GM23338 (cell line): ENCODE measurements at regions not wholly inside any gene's neighbourhood (a gene's known extent, or its start where the extent isn't known, plus 50 kb on each side); places are given as distances from the start of the nearest gene placed in this dataset.

Source experiments
- ATAC-seq: fragments of 200-7000 bp; cut with Tn5 transposase; 3 replicates; pipeline ENCODE4 v1.9.1; 2020
- DNase-seq: peaks from one replicate; pipeline ENCODE4 v3.0.0-alpha.2; 2015; ENCODE audit warnings: low spot score
- H2AFZ ChIP-seq: fragments of 200-600 bp; sonication (generic); 2 replicates; pipeline ENCODE4 v1.8.0; 2016; ENCODE audit warnings: antibody characterized with exemption, mild to moderate bottlenecking, moderate library complexity
- H3F3A ChIP-seq: fragments of 200-600 bp; sonication (generic); replicated peaks from 2 replicates; pipeline ENCODE4 v1.8.0; 2017; ENCODE audit warnings: antibody characterized with exemption, mixed run types, low read depth
- H3K27ac ChIP-seq: fragments of 200-600 bp; sonication (generic); 2 replicates; pipeline ENCODE4 v1.6.1; 2016; ENCODE audit warnings: low read depth
- H3K27me3 ChIP-seq: fragments of 200-600 bp; sonication (generic); 2 replicates; pipeline ENCODE4 v1.8.0; 2016; ENCODE audit warnings: mild to moderate bottlenecking, mixed run types, moderate library complexity; ENCODE audit not compliant: insufficient read depth
- H3K36me3 ChIP-seq: fragments of 200-600 bp; sonication (generic); 2 replicates; pipeline ENCODE4 v1.8.0; 2016; ENCODE audit warnings: mild to moderate bottlenecking; ENCODE audit not compliant: insufficient read depth
- H3K4me1 ChIP-seq: fragments of 200-600 bp; sonication (generic); 2 replicates; pipeline ENCODE4 v1.8.0; 2016; ENCODE audit warnings: mild to moderate bottlenecking, moderate library complexity; ENCODE audit not compliant: insufficient read depth
- H3K4me2 ChIP-seq: fragments of 200-600 bp; sonication (generic); 2 replicates; pipeline ENCODE4 v1.7.1; 2017; ENCODE audit warnings: mixed run types
- H3K4me3 ChIP-seq: fragments of 200-600 bp; sonication (generic); 2 replicates; pipeline ENCODE4 v1.6.1; 2016; ENCODE audit warnings: mixed run types
- H3K79me2 ChIP-seq: fragments of 200-600 bp; sonication (generic); replicated peaks from 2 replicates; pipeline ENCODE4 v1.8.0; 2017; ENCODE audit warnings: mild to moderate bottlenecking; ENCODE audit not compliant: insufficient read depth
- H3K9me2 ChIP-seq: fragments of 200-600 bp; sonication (generic); 2 replicates; pipeline ENCODE4 v1.8.0; 2017; ENCODE audit not compliant: insufficient read depth
- H4K20me1 ChIP-seq: fragments of 200-600 bp; sonication (generic); replicated peaks from 2 replicates; pipeline ENCODE4 v1.8.0; 2017; ENCODE audit warnings: mild to moderate bottlenecking; ENCODE audit not compliant: insufficient read depth
- H3K27ac Mint-ChIP-seq: 2 replicates; pipeline ENCODE4 v1.8.0; 2020; ENCODE audit warnings: inconsistent platforms, mild to moderate bottlenecking, moderate library complexity, mixed read lengths
- H3K27me3 Mint-ChIP-seq: 3 replicates; pipeline ENCODE4 v1.8.0; 2022; ENCODE audit warnings: low read depth, mild to moderate bottlenecking, moderate library complexity, mixed read lengths, inconsistent platforms; ENCODE audit not compliant: insufficient read depth, poor library complexity
- H3K36me3 Mint-ChIP-seq: 3 replicates; pipeline ENCODE4 v1.8.0; 2021; ENCODE audit warnings: low read depth, mild to moderate bottlenecking, inconsistent platforms, moderate library complexity, mixed read lengths
- H3K4me1 Mint-ChIP-seq: 3 replicates; pipeline ENCODE4 v1.8.0; 2020; ENCODE audit warnings: mild to moderate bottlenecking, inconsistent platforms, mixed read lengths
- H3K4me3 Mint-ChIP-seq: 3 replicates; pipeline ENCODE4 v1.8.0; 2021; ENCODE audit warnings: moderate library complexity, mild to moderate bottlenecking, inconsistent platforms, mixed read lengths
- H3K9me3 Mint-ChIP-seq: 3 replicates; pipeline ENCODE4 v1.8.0; 2020; ENCODE audit warnings: moderate library complexity, mild to moderate bottlenecking, inconsistent platforms, mixed read lengths
- CREB1 ChIP-seq: fragments of 250-450 bp; sonication (Bioruptor Pico); IDR thresholded peaks from 2 replicates; pipeline ENCODE4 v1.5.0; 2020; ENCODE audit warnings: low read depth, mild to moderate bottlenecking, moderate library complexity
- CTCF ChIP-seq, 2 experiments: fragments of 200-600 bp in 1 of 2; sonication (generic) in 1 of 2; conservative IDR thresholded peaks; 2 replicates each; pipeline versions ENCODE4 v1.5.1 to v1.6.1; 2016 to 2017; ENCODE audit warnings: antibody characterized with exemption in 2 of 2, low read depth in 2 of 2, mild to moderate bottlenecking in 2 of 2, moderate library complexity in 1 of 2
- EZH2phosphoT487 ChIP-seq: fragments of 200-600 bp; sonication (generic); IDR thresholded peaks from one replicate; pipeline ENCODE4 v1.8.1; 2018; ENCODE audit warnings: antibody characterized with exemption; ENCODE audit not compliant: unreplicated experiment
- JUNB ChIP-seq: IDR thresholded peaks from one replicate; pipeline ENCODE4 v1.6.1; 2016; ENCODE audit warnings: antibody characterized with exemption; ENCODE audit not compliant: unreplicated experiment
- NANOG ChIP-seq: IDR thresholded peaks from 2 replicates; pipeline ENCODE4 v1.6.1; 2016; ENCODE audit warnings: antibody characterized with exemption, borderline replicate concordance
- STAT1 ChIP-seq: IDR thresholded peaks from one replicate; pipeline ENCODE4 v1.6.1; 2016; ENCODE audit warnings: antibody characterized with exemption; ENCODE audit not compliant: unreplicated experiment
- ZNF331 ChIP-seq: fragments of 250-450 bp; sonication (Bioruptor Pico); IDR thresholded peaks from 2 replicates; pipeline ENCODE4 v1.5.0; 2020; ENCODE audit warnings: low read depth, mild to moderate bottlenecking, moderate library complexity
- TF ChIP-seq, protein P1 (sequence below): IDR thresholded peaks from 2 replicates; pipeline ENCODE4 v1.6.1; 2016; ENCODE audit warnings: antibody characterized with exemption
- TF ChIP-seq, protein P2 (sequence below): IDR thresholded peaks from one replicate; pipeline ENCODE4 v1.6.1; 2018; ENCODE audit warnings: antibody characterized with exemption; ENCODE audit not compliant: unreplicated experiment

DNA sequence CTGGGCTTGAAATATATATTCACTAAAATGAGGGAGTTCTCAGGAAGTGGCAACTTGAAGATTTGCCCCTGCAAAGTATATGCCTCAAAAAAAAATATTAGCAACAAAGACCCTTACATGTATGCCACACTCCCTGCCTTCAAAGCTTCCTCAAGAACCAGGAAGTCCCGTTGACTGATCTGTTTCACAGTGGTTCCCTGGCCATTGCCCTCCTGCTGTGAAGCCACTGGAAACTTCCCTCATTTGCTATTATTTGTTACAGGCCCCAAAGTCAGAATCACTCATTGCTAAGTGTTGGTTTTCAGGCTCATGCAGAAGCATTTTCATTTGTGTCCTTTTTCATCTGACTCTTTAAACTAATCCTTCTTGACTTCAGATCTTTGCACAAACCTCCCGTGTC lies 421.5 kb downstream of the ZNF521 start (continued):
- TF ChIP-seq CTCF (conservative IDR thresholded peaks at IDR 0.05; ENCODE audit: low read depth in 2 of 2) (no peak), NANOG (no peak), ZNF331 (CRISPR knock-in tag) (no peak)
- TF ChIP-seq, protein P1, sequence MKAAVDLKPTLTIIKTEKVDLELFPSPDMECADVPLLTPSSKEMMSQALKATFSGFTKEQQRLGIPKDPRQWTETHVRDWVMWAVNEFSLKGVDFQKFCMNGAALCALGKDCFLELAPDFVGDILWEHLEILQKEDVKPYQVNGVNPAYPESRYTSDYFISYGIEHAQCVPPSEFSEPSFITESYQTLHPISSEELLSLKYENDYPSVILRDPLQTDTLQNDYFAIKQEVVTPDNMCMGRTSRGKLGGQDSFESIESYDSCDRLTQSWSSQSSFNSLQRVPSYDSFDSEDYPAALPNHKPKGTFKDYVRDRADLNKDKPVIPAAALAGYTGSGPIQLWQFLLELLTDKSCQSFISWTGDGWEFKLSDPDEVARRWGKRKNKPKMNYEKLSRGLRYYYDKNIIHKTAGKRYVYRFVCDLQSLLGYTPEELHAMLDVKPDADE, result no peak

DNA sequence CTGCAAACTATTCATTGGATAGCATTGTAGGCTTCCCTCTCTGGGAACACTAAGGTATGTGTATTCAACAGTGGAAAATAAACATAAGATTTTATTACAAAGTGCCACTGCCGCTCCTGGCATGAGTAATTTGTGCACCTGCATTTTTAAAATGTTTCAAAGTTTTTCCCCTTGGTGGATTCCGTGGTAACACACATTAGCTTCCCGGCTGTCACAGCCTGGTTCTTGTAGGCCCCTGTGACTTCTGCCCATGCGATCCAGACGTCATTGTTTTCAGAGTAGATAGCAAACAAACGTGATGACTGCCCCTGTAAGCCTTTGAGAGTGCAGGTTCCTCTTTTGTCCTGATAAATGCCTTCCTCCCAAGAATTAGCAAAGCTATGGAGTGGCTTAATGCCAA lies 421.0 kb downstream of the ZNF521 start:
- Histone ChIP-seq H4K20me1 (no peaks in the 10 kb centered on the region), H3K27ac (no peak overlapping the region), H3K27me3 (no peaks in the 10 kb centered on the region), H3K9me2 (peaks cover 12% of the 10 kb centered on the region), H2AFZ (no peak overlapping the region), H3F3A (no peaks in the 10 kb centered on the region), H3K79me2 (no peaks in the 10 kb centered on the region), H3K4me3 (no peak overlapping the region), H3K4me2 (peak overlapping the region; percentile 23; the same call in 1 of the 2 replicates), H3K36me3 (no peaks in the 10 kb centered on the region), H3K4me1 (peaks cover 18% of the 10 kb centered on the region)
- TF ChIP-seq CREB1, result 0 out of 2 replicates have a peak, but pooled peaks have one; percentile 20
- TF ChIP-seq CTCF (conservative IDR thresholded peaks at IDR 0.05; ENCODE audit: low read depth in 2 of 2), result no peak
- Mint-ChIP-seq H3K36me3 (no peaks in the 10 kb centered on the region; the same call in 2 of the 3 replicates), H3K4me1 (peaks cover 21% of the 10 kb centered on the region), H3K9me3 (no peaks in the 10 kb centered on the region), H3K27ac (no peak overlapping the region; the same call in 1 of the 2 replicates), H3K27me3 (no peaks in the 10 kb centered on the region), H3K4me3 (no peak overlapping the region)
- DNase-seq (peak; percentile 37), ATAC-seq (peak; percentile 80)

DNA sequence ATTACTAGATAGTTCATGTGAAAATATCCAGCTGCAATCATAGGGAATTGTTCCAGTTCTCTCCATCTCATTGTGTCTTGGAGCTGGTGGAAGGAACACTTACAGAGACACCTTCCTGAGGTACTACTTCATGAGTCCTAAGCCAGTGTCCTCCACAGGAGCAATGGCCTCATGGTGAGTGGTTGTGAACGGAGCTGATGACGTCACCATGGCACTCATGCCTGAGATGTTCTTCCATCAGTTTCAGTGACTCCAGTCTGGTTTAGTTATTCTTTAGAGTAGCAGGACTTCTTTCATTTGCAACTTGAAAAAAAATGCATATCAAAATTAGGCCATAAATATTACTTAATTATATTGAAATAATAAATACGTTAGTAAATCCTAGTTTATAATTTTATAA lies 418.6 kb downstream of the ZNF521 start:
- Histone ChIP-seq H3K27ac (no peak overlapping the region), H3K9me2 (peaks cover 12% of the 10 kb centered on the region), H3K79me2 (no peaks in the 10 kb centered on the region), H3K4me3 (no peak overlapping the region), H2AFZ (no peak overlapping the region), H3F3A (no peaks in the 10 kb centered on the region), H3K4me2 (no peak overlapping the region), H3K27me3 (no peaks in the 10 kb centered on the region), H4K20me1 (no peaks in the 10 kb centered on the region), H3K4me1 (peaks cover 18% of the 10 kb centered on the region), H3K36me3 (no peaks in the 10 kb centered on the region)
- Mint-ChIP-seq H3K27me3 (no peaks in the 10 kb centered on the region), H3K4me3 (no peak overlapping the region), H3K27ac (no peak overlapping the region), H3K9me3 (no peaks in the 10 kb centered on the region), H3K4me1 (peaks cover 17% of the 10 kb centered on the region), H3K36me3 (no peaks in the 10 kb centered on the region; the same call in 2 of the 3 replicates)
- ATAC-seq (no peak), DNase-seq (no peak)
- TF ChIP-seq EZH2phosphoT487 (no peak), STAT1 (no peak), ZNF331 (CRISPR knock-in tag) (no peak), JUNB (no peak)
- TF ChIP-seq, protein P2, sequence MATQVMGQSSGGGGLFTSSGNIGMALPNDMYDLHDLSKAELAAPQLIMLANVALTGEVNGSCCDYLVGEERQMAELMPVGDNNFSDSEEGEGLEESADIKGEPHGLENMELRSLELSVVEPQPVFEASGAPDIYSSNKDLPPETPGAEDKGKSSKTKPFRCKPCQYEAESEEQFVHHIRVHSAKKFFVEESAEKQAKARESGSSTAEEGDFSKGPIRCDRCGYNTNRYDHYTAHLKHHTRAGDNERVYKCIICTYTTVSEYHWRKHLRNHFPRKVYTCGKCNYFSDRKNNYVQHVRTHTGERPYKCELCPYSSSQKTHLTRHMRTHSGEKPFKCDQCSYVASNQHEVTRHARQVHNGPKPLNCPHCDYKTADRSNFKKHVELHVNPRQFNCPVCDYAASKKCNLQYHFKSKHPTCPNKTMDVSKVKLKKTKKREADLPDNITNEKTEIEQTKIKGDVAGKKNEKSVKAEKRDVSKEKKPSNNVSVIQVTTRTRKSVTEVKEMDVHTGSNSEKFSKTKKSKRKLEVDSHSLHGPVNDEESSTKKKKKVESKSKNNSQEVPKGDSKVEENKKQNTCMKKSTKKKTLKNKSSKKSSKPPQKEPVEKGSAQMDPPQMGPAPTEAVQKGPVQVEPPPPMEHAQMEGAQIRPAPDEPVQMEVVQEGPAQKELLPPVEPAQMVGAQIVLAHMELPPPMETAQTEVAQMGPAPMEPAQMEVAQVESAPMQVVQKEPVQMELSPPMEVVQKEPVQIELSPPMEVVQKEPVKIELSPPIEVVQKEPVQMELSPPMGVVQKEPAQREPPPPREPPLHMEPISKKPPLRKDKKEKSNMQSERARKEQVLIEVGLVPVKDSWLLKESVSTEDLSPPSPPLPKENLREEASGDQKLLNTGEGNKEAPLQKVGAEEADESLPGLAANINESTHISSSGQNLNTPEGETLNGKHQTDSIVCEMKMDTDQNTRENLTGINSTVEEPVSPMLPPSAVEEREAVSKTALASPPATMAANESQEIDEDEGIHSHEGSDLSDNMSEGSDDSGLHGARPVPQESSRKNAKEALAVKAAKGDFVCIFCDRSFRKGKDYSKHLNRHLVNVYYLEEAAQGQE, result no peak
- TF ChIP-seq, protein P1, result no peak
